ENCODE measurements at regions not wholly inside any gene's neighbourhood (a gene's known extent, or its start where the extent isn't known, plus 50 kb on each side); places are given as distances from the start of the nearest gene placed in this dataset.

DNA sequence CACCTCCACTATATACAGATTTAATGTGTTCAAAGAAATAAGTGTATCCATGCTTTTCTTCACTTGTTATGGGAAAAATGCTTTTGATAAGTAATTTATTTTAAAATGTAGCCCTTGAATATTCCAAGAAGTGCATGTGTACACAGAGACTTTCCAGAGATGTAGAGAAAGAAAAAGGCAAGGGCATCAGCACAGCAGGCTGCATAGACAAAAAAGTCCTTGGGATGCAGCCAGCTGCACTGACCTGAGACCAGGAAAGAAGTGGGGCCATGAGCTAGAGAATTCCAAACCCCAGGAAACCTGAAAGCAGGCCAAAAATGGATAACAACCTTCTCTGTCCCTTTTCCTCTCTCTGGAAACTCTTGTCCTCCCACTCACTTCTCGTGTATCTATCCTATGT lies 51.6 kb upstream of the PRDM8 start:
- DNase-seq (ENCODE audit: low spot score): no peak

DNA sequence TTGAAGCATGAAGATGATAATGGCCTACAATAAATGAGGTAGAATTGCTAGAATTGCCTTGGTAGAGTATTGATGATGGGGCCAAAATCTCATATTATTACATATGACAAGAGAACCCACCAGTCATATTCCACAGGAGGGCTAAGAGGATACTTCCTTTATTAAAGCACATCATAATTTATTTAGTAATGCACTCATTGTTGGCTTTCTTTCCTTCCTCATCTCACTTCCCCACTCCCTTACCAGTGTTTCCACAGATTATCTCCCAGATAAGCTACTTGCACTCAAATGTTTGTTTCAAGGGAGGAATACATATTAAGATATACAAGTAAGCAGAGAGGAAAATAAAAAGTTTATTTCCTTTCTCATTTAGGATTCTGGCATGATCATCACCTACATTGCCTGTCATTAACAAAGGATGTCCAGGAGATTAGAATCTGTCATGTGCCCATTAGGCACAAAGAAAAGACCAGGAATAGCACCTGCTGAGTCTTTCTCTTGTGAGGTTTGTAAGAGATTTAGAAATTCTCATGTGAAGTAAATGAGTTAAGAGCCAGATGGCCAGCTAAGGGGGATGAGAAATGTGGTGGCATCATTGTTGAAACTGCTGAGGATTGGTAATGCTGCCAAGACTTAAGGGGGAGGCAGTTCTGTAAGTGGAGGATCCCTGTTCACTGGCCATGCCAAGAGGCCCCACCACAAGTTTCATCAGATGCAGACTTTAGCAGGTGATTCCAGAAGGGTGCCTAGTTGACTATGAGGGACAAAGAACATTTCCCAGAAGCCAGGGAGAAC lies 52.4 kb upstream of the PRDM8 start:
- DNase-seq (ENCODE audit: low spot score): no peak

- no peak for DNase-seq (ENCODE audit: low spot score)
Measured at GRCh38 chr4:80143307-80143679, 54.0 kb upstream of the PRDM8 start.

DNA sequence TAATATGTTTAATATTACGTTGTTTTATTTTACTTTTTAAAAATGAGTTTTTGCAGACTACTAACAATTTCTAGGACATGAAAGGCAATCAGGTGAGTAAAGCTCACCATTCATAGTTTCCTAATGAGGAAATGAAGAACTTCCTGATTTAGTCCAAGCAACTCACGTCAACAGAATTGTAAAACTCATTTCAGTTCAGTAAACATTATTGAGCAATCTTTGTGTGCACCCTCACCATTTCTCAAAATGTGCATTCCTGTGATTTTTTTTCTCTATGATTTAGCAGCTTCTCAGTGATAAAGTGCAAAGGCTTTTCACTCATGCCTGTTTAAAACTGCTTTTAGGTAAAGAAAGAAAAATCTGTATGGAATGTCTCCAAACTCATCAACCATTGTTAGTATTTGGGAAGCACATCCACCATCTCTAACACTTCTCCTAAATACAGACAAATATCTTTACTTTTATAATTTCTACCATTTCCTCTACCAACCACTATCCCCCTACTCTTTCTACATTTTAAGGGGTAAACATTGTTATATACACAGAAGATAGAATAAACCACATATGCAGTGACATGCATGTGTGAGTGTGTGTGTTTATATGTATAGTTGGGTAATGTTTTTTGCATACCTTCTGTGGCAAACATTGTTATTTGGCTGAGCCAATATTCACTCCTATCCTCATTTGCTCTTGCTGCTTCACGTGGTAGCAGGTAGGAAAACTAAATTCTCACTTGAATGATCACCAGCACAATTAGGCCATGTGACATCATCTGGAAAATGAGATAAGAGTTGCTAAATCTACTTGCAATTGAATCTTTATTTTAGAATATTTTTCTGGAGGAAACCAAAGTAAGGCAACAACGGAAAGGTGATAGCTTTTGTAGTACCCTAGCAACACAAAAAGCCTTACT lies 54.7 kb upstream of the PRDM8 start:
- DNase-seq (ENCODE audit: low spot score): peak; percentile 34

DNA sequence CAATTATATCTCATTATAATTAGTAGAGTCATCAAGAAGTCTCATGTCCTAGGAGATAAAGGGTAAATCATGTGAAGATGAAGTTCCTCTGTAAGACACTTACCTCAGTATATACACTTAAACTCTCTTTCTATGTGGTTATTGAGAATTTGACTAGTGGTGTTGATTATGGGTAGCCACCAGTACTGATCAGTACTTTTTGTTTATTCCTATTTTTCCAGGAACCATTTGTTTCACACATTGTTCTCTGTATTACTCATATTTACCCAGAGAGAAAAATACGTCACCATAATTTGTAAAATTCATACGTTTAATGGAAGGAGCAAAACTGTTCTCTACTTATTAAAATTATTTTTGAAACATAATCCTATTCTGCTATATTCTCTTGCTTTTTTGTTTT lies 55.8 kb upstream of the PRDM8 start:
- no peak for DNase-seq (ENCODE audit: low spot score)

GRCh38 chr4:80140194-80140593 lies 57.1 kb upstream of the PRDM8 start:
- DNase-seq (ENCODE audit: low spot score): no peak

GRCh38 chr4:80139671-80140070 lies 57.6 kb upstream of the PRDM8 start:
- no peak for DNase-seq (ENCODE audit: low spot score)

GRCh38 chr4:80138551-80139538 lies 58.5 kb upstream of the PRDM8 start:
- DNase-seq (ENCODE audit: low spot score): no peak

DNA sequence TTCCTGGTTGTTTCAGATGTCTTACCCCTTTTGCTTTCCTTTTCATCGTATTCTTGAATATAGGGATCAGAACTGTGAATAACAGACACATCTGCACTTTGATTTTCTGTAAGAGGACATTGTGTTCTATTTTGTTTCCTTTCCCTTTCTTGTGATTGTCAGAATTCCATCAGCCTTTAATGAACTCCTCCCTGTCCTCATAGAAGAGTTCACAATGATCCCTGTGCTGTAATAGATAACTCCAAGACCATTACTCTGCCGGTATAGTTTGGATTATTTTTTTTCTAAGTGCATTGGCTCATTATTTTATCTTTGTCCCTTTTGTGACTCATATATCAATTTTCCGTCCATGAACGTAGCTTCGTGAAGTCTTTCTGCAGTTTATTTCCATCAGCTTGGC lies 59.7 kb upstream of the PRDM8 start:
- no peak for DNase-seq (ENCODE audit: low spot score)

DNA sequence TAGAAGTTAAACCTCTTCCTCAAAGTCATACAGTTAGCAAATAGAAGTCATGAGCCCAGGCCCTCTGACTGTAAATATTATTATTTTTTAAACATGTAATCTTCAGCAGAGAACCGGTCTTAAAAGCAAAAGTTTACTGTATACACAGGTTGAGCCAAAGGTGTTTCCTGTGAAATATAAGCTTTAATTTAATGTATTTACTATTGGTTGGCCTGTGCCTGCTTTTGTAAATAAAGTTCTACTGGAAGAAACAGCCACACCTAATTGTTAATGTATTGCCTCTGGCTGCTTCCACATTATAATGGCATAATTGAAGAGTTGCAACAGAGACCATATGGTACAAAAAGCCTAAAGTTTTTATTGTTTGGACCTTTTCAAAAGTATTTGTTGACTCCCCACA lies 61.0 kb upstream of the PRDM8 start:
- peak; percentile 20 for DNase-seq (ENCODE audit: low spot score)

DNA sequence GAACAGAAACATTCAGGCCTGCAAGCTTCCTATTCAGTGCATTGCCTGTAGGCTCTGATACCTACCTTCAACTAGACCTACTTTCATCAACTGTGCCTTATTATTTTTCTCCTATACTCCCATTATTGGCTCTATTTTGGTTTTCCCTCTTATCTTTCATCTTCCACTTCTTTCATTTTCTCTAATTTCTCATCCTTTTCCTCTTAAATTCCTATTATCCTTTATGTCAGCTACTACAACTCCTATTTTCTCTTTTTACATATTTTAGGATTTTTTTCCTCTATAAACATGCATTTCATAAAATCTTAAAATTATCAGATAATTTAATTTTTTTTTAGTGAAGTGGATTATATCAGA lies 61.6 kb upstream of the PRDM8 start:
- DNase-seq (ENCODE audit: low spot score): no peak

DNA sequence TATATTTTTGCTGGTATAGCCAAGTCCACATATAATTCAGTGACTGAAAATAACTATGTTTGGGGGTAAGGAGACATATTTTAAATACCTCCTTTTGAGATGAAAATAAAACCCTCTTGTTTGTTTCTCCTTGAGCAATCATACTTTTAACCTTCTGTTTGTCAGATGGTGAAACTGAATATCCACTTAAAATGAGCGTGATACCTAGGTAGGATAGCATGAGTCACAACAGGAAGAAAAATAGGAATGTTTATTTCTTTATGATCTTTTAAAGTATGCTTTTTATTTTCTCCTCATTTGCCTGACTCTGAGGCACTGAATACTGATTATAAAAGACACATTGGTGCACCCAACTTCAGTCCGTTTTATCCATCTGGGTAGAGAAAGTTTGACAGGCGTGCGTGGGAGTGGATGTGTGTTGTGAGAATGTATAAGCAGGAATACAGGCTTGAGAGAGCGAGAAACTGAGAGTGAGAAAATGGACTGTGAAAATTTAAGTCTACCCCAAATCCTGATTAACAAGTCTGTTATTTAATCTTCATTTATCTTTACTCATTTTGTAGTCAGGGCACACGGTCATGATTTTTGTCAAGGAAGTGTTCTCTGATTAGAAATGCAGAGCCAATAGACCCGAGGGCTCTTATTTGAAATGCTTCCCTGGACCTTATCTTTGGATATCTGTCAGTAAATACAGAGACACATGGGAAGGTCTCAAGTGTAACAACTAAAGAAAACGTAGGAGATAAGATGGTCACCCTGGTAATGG lies 62.1 kb upstream of the ANTXR2 start:
- DNase-seq (ENCODE audit: low spot score): peak; percentile 55

GRCh38 chr4:80133240-80133783 lies 60.3 kb upstream of the ANTXR2 start:
- no peak for DNase-seq (ENCODE audit: low spot score)

DNA sequence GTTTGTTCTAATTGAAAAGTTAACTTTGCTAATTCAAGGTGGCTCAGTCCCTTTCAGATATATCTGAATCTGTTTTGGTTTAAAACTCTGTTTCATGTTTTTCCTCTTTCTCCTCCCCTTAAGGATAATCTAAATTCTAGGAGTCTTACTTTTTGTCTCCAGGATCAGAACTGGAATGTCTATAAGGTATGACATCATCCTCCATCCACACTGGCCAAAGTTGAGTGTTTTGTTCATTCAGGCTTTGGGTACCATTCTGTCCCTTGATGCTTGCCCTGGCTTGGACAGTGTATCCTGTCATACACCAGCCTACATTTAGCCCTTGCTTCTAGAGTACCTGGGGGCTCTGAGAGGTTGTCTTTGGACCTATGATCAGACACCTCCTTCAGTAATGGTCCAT lies 56.8 kb upstream of the ANTXR2 start:
- no peak for DNase-seq (ENCODE audit: low spot score)

DNA sequence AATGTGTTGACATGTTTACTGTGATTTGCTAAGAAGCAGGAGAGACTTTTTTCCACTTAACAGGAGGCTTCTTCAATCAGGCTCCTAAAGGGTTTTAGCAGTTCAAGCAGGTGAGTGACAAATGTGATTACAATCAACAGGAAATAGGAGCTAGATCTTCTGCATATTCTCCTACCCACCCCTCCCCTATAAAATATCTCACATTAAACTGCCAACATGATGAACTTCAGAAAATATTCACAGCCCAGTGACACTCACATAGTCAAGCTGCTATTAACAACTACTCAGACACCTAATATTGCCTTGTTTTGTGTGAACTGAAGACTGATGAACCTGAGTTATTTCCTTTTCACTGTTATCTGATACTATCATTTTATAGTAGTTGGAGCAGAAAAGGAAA lies 55.9 kb upstream of the ANTXR2 start:
- DNase-seq (ENCODE audit: low spot score): no peak

- DNase-seq (ENCODE audit: low spot score): no peak
Measured at GRCh38 chr4:80127870-80128419, 54.9 kb upstream of the ANTXR2 start.

GRCh38 chr4:80126435-80126834 lies 53.4 kb upstream of the ANTXR2 start:
- DNase-seq (ENCODE audit: low spot score): no peak

DNA sequence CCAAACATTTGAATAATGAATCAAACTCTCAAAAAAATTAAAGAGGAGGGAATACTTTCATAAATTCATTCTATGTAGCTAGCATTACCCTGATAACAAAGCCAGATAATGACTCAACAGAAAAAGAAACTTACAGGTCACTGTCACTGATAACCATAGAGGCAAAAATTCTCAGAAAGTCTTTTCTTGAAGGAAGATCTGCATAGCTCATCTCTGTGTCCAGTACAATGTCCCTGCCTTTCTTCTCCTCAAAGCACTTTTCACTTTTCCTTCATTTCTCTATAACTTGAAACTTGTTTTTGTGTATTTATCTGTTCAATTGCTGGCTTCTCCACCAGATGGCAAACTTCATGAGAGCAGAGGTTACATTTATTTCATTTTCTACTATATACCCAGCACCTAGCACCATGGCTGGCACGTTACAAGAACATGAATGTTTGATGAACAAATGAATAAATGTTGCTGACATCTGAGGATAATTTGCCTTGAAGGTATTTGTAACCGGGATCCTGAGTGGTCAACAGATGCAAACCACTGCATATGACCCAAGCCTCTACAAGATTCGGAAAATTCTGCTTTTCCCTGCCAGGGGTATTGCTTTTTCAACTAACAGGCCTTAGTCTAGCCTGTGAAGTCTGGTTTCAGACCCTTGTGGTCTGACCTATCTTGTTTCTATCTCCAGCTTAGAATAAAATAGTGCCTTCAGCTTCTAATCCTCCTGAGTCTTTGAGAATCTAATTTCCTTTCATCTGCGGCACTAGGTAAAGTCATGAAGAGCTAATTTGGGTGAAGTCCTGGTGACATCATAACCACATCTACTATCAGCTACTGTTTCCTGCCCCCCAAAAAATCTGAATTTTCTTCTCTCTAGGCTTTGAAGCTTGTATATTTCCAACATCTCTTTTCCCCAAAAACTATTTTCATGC lies 52.5 kb upstream of the ANTXR2 start:
- peak; percentile 41 for DNase-seq (ENCODE audit: low spot score)

Data from LoVo (cell line).